IMR-90 (cell line): ENCODE measurements at regions not wholly inside any gene's neighbourhood (a gene's known extent, or its start where the extent isn't known, plus 50 kb on each side); places are given as distances from the start of the nearest gene placed in this dataset.
"Not testable (repeated sequence)": the region's sequence is repeated elsewhere in the genome, so short reads cannot be mapped to it uniquely, and the experiment has no call there.

Experiments
- CEBPB ChIP-seq: IDR thresholded peaks from 2 replicates; pipeline ENCODE4 v1.6.1; 2012; ENCODE audit warnings: low read depth, low read length, improper control_type of control experiment
- CTCF ChIP-seq: conservative IDR thresholded peaks from 2 replicates; pipeline ENCODE4 v1.5.1; 2012; ENCODE audit warnings: mild to moderate bottlenecking, low read depth, low read length, improper control_type of control experiment
- ELK1 ChIP-seq: fragments of 150-350 bp; IDR thresholded peaks from 2 replicates; pipeline ENCODE4 v1.6.1; 2016; ENCODE audit warnings: low read depth, mild to moderate bottlenecking, low read length, moderate library complexity, borderline replicate concordance
- MAFK ChIP-seq: IDR thresholded peaks from 2 replicates; pipeline ENCODE4 v1.6.1; 2012; ENCODE audit warnings: low read depth, low read length, improper control_type of control experiment
- MAZ ChIP-seq: IDR thresholded peaks from 2 replicates; pipeline ENCODE4 v1.6.1; 2012; ENCODE audit warnings: low read depth, mild to moderate bottlenecking, low read length, improper control_type of control experiment, moderate library complexity, borderline replicate concordance
- MXI1 ChIP-seq: IDR thresholded peaks from 2 replicates; pipeline ENCODE4 v1.6.1; 2012; ENCODE audit warnings: low read depth, mild to moderate bottlenecking, low read length, moderate library complexity, borderline replicate concordance
- POLR2A ChIP-seq: IDR thresholded peaks from 2 replicates; pipeline ENCODE4 v1.6.1; 2012; ENCODE audit warnings: mild to moderate bottlenecking, low read depth, low read length
- RAD21 ChIP-seq: IDR thresholded peaks from 2 replicates; pipeline ENCODE4 v1.6.1; 2012; ENCODE audit warnings: low read length, improper control_type of control experiment
- RCOR1 ChIP-seq: IDR thresholded peaks from 2 replicates; pipeline ENCODE4 v1.6.1; 2012; ENCODE audit warnings: mild to moderate bottlenecking, low read length, improper control_type of control experiment; ENCODE audit not compliant: insufficient replicate concordance
- RFX5 ChIP-seq: IDR thresholded peaks from 2 replicates; pipeline ENCODE4 v1.8.0; 2012; ENCODE audit warnings: low read depth, mild to moderate bottlenecking, low read length, moderate library complexity
- SMC3 ChIP-seq: fragments of 150-350 bp; IDR thresholded peaks from 2 replicates; pipeline ENCODE4 v1.6.1; 2016; ENCODE audit warnings: low read depth, mild to moderate bottlenecking, antibody characterized with exemption, low read length, moderate library complexity

GRCh38 chr11:134961386-134961785 is 549.3 kb upstream of the B3GAT1 start:
- TF ChIP-seq CTCF, MXI1, ELK1, POLR2A, SMC3, CEBPB, RCOR1, RFX5, MAZ, RAD21, MAFK: not testable (repeated sequence)
